Trophoblast cell (in vitro differentiated cells and primary cell): ENCODE measurements at regions not wholly inside any gene's neighbourhood (a gene's known extent, or its start where the extent isn't known, plus 50 kb on each side); places are given as distances from the start of the nearest gene placed in this dataset.
A peak's percentile ranks its signal among the peaks of the same experiment; 100 is the strongest.

ENCODE experiments used
- DNase-seq, 2 donors: peaks; one replicate each; pipeline ENCODE4 v3.0.0-alpha.2; 2016
- H2AFZ ChIP-seq: 2 replicates; pipeline ENCODE4 v1.6.1; 2013; ENCODE audit warnings: low read length, moderate library complexity, mild to moderate bottlenecking; ENCODE audit not compliant: insufficient read depth, poor library complexity
- H2AK5ac ChIP-seq: 2 replicates; pipeline ENCODE4 v1.6.1; 2013; ENCODE audit warnings: mild to moderate bottlenecking, low read length
- H2BK120ac ChIP-seq: 2 replicates; pipeline ENCODE4 v1.6.1; 2013; ENCODE audit warnings: low read length, mild to moderate bottlenecking, moderate library complexity; ENCODE audit not compliant: insufficient read depth, poor library complexity
- H2BK12ac ChIP-seq: 2 replicates; pipeline ENCODE4 v1.6.1; 2013; ENCODE audit warnings: mild to moderate bottlenecking, low read length, moderate library complexity
- H2BK5ac ChIP-seq: 2 replicates; pipeline ENCODE4 v1.6.1; 2013; ENCODE audit warnings: low read length, low read depth, moderate library complexity, mild to moderate bottlenecking; ENCODE audit not compliant: poor library complexity
- H3K14ac ChIP-seq: 2 replicates; pipeline ENCODE4 v1.6.1; 2013; ENCODE audit warnings: mild to moderate bottlenecking, low read length
- H3K18ac ChIP-seq: 2 replicates; pipeline ENCODE4 v1.6.1; 2013; ENCODE audit warnings: mild to moderate bottlenecking, low read length
- H3K23ac ChIP-seq: 2 replicates; pipeline ENCODE4 v1.6.1; 2013; ENCODE audit warnings: low read length
- H3K27ac ChIP-seq: 2 replicates; pipeline ENCODE4 v1.5.1; 2013; ENCODE audit warnings: low read depth, mild to moderate bottlenecking, inconsistent platforms, low read length, moderate library complexity
- H3K27me3 ChIP-seq: 2 replicates; pipeline ENCODE4 v1.6.1; 2013; ENCODE audit warnings: inconsistent platforms, mild to moderate bottlenecking, low read length, moderate library complexity; ENCODE audit not compliant: insufficient read depth
- H3K36me3 ChIP-seq, 2 experiments: 1 replicate in 1 of 2; 2 replicates in 1 of 2; pipeline ENCODE4 v1.6.1; 2013; ENCODE audit warnings: low read length in 2 of 2, mild to moderate bottlenecking in 2 of 2, moderate library complexity in 1 of 2; ENCODE audit not compliant: insufficient read depth in 2 of 2, control insufficient read depth in 1 of 2
- H3K4ac ChIP-seq: 2 replicates; pipeline ENCODE4 v1.6.1; 2013; ENCODE audit warnings: low read depth, mild to moderate bottlenecking, low read length, moderate library complexity
- H3K4me1 ChIP-seq, 2 experiments: 1 replicate in 1 of 2; 2 replicates in 1 of 2; pipeline ENCODE4 v1.6.1; 2013; ENCODE audit warnings: low read length in 2 of 2, mild to moderate bottlenecking in 2 of 2, moderate library complexity in 1 of 2; ENCODE audit not compliant: insufficient read depth in 2 of 2, control insufficient read depth in 1 of 2
- H3K4me2 ChIP-seq: 2 replicates; pipeline ENCODE4 v1.6.1; 2013; ENCODE audit warnings: inconsistent platforms, mild to moderate bottlenecking, low read length, moderate library complexity
- H3K4me3 ChIP-seq: 2 replicates; pipeline ENCODE4 v1.5.1; 2013; ENCODE audit warnings: mild to moderate bottlenecking, low read depth, low read length, inconsistent platforms
- H3K79me1 ChIP-seq: one replicate; pipeline ENCODE4 v1.6.1; 2013; ENCODE audit warnings: low read length
- H3K79me2 ChIP-seq: 2 replicates; pipeline ENCODE4 v1.6.1; 2013; ENCODE audit warnings: low read length, mild to moderate bottlenecking; ENCODE audit not compliant: control insufficient read depth, insufficient read depth, poor library complexity
- H3K9ac ChIP-seq: 2 replicates; pipeline ENCODE4 v1.6.1; 2013; ENCODE audit warnings: mild to moderate bottlenecking, low read length
- H3K9me3 ChIP-seq: 2 replicates; pipeline ENCODE4 v1.6.1; 2013; ENCODE audit warnings: low read depth, mild to moderate bottlenecking, control low read depth, inconsistent platforms, low read length; ENCODE audit not compliant: insufficient read depth
- H4K12ac ChIP-seq: 2 replicates; pipeline ENCODE4 v1.6.1; 2013; ENCODE audit warnings: low read depth, mild to moderate bottlenecking, low read length, moderate library complexity
- H4K8ac ChIP-seq: 2 replicates; pipeline ENCODE4 v1.6.1; 2013; ENCODE audit warnings: low read depth, mild to moderate bottlenecking, low read length, moderate library complexity
- H4K91ac ChIP-seq: one replicate; pipeline ENCODE4 v1.6.1; 2013; ENCODE audit warnings: low read depth, mild to moderate bottlenecking, low read length, moderate library complexity
- WGBS: extraction: QIAGEN DNeasy Blood & Tissue Kit; methylation state at CpG from one replicate; pipeline ENCODE4 v1.1.7; 2013; ENCODE audit warnings: missing lambda C conversion rate; ENCODE audit not compliant: insufficient read length, insufficient coverage; ENCODE audit errors: extremely low coverage; 5-methylcytosine and 5-hydroxymethylcytosine counted together

DNA sequence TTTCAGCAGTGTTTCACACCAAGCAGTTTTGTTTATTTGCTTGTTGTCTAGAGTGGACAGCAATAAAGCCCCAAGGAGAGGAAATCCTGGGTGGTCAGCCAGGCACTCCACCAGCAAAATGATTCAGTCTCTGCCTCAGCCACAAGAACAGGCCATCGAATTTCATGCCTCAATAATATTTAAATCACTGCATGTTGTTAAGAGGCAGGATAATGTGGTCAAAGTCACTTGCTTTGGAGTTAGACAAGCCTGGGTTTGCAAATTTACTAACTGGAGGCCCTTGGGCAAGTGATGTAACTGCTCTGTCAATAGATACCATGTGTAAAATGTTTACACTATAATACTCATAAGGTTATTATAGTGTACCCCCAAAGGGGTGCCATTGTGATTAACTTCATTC is 349.6 kb downstream of the LMO4 start:
- H2AK5ac ChIP-seq = no peak overlapping the region
- H3K9me3 ChIP-seq = no peaks in the 10 kb centered on the region
- no peaks in the 10 kb centered on the region for H3K79me1 ChIP-seq
- H4K91ac ChIP-seq = no peak overlapping the region
- no peaks in the 10 kb centered on the region for H3K27me3 ChIP-seq
- no peak overlapping the region for H2BK12ac ChIP-seq
- WGBS = no CpG with 5 or more reads among the region's 1 CpG
- H3K14ac ChIP-seq = no peak overlapping the region
- H4K12ac ChIP-seq = no peak overlapping the region
- no peak overlapping the region for H3K4me2 ChIP-seq
- no peak overlapping the region for H3K4ac ChIP-seq
- no peaks in the 10 kb centered on the region for H3K79me2 ChIP-seq
- DNase-seq = no peak
- H2BK120ac ChIP-seq = no peak overlapping the region
- no peak overlapping the region for H3K18ac ChIP-seq
- H2AFZ ChIP-seq = no peak overlapping the region
- no peak overlapping the region for H3K4me3 ChIP-seq
- H3K36me3 ChIP-seq = no peaks in the 10 kb centered on the region
- no peak overlapping the region for H3K23ac ChIP-seq
- no peaks in the 10 kb centered on the region for H3K4me1 ChIP-seq
- no peak overlapping the region for H2BK5ac ChIP-seq
- no peak overlapping the region for H3K9ac ChIP-seq
- H3K27ac ChIP-seq = no peak overlapping the region
- no peak overlapping the region for H4K8ac ChIP-seq

DNA sequence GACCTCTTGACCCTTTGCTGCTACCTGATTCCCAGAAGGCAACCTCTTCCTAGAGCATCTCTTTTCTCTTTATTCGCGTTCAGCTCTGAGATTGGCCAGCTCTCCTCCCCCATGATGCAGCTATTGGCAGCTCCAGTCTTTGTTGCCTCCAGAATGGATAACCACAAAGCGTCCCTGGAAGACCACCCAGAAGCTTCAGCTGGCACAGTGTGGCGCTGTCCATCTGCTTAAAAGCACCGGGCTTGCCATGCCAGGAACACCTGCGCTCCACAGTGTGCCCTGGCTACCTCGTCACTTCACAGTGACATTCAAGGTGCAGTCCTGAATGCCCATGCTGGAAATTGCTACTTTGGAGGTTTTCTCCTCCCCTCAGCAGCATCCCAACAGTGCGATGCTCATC is 353.9 kb downstream of the LMO4 start:
- Histone ChIP-seq H3K14ac (no peak overlapping the region), H3K18ac (no peak overlapping the region), H3K4me1 (no peaks in the 10 kb centered on the region), H3K4ac (no peak overlapping the region), H3K4me2 (no peak overlapping the region), H2BK5ac (no peak overlapping the region), H3K9me3 (no peaks in the 10 kb centered on the region), H2BK120ac (no peak overlapping the region), H2AK5ac (no peak overlapping the region), H3K23ac (no peak overlapping the region), H4K91ac (no peak overlapping the region), H3K27ac (no peak overlapping the region), H3K79me1 (no peaks in the 10 kb centered on the region), H3K9ac (no peak overlapping the region), H3K36me3 (no peaks in the 10 kb centered on the region), H3K79me2 (no peaks in the 10 kb centered on the region), H3K27me3 (no peaks in the 10 kb centered on the region), H4K12ac (no peak overlapping the region), H2BK12ac (no peak overlapping the region), H2AFZ (no peak overlapping the region), H3K4me3 (no peak overlapping the region), H4K8ac (no peak overlapping the region)
- no CpG with 5 or more reads among the region's 8 CpGs for WGBS
- no peak for DNase-seq

DNA sequence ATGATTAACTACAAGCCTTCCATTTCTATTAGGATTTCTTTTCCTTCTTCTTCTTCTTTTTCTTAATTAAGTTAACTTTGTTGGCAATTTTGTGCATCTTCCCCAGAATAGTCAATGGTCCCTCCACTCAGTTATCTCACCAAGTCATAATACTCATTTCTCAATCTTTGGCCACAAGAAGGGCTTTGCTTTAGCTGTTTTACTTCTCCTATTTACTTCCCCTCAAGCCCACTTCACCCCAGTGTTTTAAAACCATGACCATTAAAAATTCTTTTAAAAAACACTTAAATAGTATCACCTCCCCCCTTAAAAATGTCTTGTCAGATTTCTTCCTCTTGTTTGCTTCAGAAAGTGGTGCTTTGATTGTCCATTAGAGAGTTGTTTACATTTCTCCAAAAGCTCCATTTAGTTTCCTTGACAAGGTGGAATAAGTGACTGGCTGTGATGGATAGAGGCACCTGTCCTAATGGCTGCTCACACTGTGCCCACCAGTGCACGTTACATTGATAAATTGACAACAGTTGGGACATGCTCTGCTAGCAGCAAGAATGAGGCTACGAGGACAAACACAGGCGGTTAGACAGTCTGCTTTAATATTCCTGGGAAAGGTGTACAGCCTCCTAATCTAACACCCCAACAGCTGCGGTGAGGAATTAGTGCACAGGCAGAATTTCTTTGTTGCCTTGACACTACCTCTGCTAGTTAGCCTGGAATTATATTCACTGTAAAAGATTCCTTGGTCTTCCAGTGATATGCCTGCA is 354.7 kb downstream of the LMO4 start:
- no peak overlapping the region for H4K8ac ChIP-seq
- no peak overlapping the region for H2AK5ac ChIP-seq
- H3K4me2 ChIP-seq = no peak overlapping the region
- no peak overlapping the region for H3K23ac ChIP-seq
- no peaks in the 10 kb centered on the region for H3K4me1 ChIP-seq
- no peak overlapping the region for H2BK5ac ChIP-seq
- H2AFZ ChIP-seq = no peak overlapping the region
- H3K27ac ChIP-seq = no peak overlapping the region
- H2BK12ac ChIP-seq = no peak overlapping the region
- no peak overlapping the region for H4K91ac ChIP-seq
- WGBS = no CpG with 5 or more reads among the region's 4 CpGs
- no peak overlapping the region for H2BK120ac ChIP-seq
- no peak overlapping the region for H4K12ac ChIP-seq
- H3K27me3 ChIP-seq = no peaks in the 10 kb centered on the region
- no peak for DNase-seq
- H3K18ac ChIP-seq = no peak overlapping the region
- H3K4ac ChIP-seq = no peak overlapping the region
- no peak overlapping the region for H3K9ac ChIP-seq
- no peak overlapping the region for H3K4me3 ChIP-seq
- H3K9me3 ChIP-seq = no peaks in the 10 kb centered on the region
- no peaks in the 10 kb centered on the region for H3K79me2 ChIP-seq
- no peak overlapping the region for H3K14ac ChIP-seq
- no peaks in the 10 kb centered on the region for H3K79me1 ChIP-seq
- H3K36me3 ChIP-seq = no peaks in the 10 kb centered on the region

DNA sequence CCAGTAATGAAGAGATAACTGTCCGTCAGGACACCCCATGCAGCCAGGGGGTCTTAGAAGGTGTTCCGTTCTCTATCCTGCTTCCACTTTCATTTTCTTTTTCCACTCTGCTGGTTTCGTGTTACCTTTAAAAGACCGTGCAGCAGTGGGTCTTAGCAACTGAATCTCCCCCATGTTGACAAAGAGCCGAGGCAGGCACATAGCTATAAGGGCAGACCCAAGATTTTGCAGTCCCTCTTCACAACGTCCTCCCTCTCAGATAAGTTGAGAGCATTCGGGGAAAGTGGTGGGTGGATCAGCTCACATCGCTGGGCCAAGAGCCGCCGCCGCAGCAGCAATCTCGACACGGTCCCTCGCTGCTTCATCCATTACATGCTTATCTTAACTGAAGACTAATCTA is 355.5 kb downstream of the LMO4 start:
- Histone ChIP-seq H2BK12ac (no peak overlapping the region), H3K18ac (no peak overlapping the region), H3K36me3 (no peaks in the 10 kb centered on the region), H3K4me3 (no peak overlapping the region), H2AK5ac (no peak overlapping the region), H3K27me3 (no peaks in the 10 kb centered on the region), H3K9me3 (no peaks in the 10 kb centered on the region), H3K79me2 (no peaks in the 10 kb centered on the region), H3K14ac (peak overlapping the region; percentile 35), H4K91ac (no peak overlapping the region), H3K23ac (no peak overlapping the region), H3K27ac (no peak overlapping the region), H2BK5ac (no peak overlapping the region), H2BK120ac (no peak overlapping the region), H3K4ac (no peak overlapping the region), H3K4me1 (no peaks in the 10 kb centered on the region), H4K12ac (no peak overlapping the region), H3K9ac (no peak overlapping the region), H2AFZ (no peak overlapping the region), H3K4me2 (no peak overlapping the region), H3K79me1 (no peaks in the 10 kb centered on the region), H4K8ac (no peak overlapping the region)
- WGBS = no CpG with 5 or more reads among the region's 14 CpGs
- peak in 1 of 2 donors; percentile 2 for DNase-seq
